CD4-positive, alpha-beta T cell treated with Interleukin-12 subunit alpha and Interleukin-12 subunit beta, for 1 hour (primary cell): ENCODE measurements at regions not wholly inside any gene's neighbourhood (a gene's known extent, or its start where the extent isn't known, plus 50 kb on each side); places are given as distances from the start of the nearest gene placed in this dataset.

Source experiments
- DNase-seq: peaks from one replicate; pipeline ENCODE4 v3.0.0-alpha.2; 2020

GRCh38 chr9:86679909-86680308 is 267.4 kb downstream of the GAS1 start:
- DNase-seq, result no peak

GRCh38 chr9:86676396-86676795 is 270.9 kb downstream of the GAS1 start:
- no peak for DNase-seq

- DNase-seq, result no peak
Observed at GRCh38 chr9:86675805-86676204, 271.5 kb downstream of the GAS1 start.

- no peak for DNase-seq
Observed at GRCh38 chr9:86674487-86674886, 272.8 kb downstream of the GAS1 start.

GRCh38 chr9:86672966-86673365 is 274.3 kb downstream of the GAS1 start:
- DNase-seq, result no peak

- no peak for DNase-seq
Observed at GRCh38 chr9:86672301-86672700, 275.0 kb downstream of the GAS1 start.

GRCh38 chr9:86671018-86671417 is 276.3 kb downstream of the GAS1 start:
- DNase-seq, result no peak

GRCh38 chr9:86670536-86670935 is 276.8 kb downstream of the GAS1 start:
- DNase-seq, result no peak

GRCh38 chr9:86670076-86670475 is 277.2 kb downstream of the GAS1 start:
- DNase-seq, result no peak

GRCh38 chr9:86669422-86669821 is 277.9 kb downstream of the GAS1 start:
- DNase-seq, result no peak

GRCh38 chr9:86668488-86668887 is 278.8 kb downstream of the GAS1 start:
- DNase-seq, result no peak

- no peak for DNase-seq
Observed at GRCh38 chr9:86667307-86667706, 280.0 kb downstream of the GAS1 start.

GRCh38 chr9:86665416-86665815 is 281.9 kb downstream of the GAS1 start:
- DNase-seq, result no peak

- DNase-seq, result no peak
Observed at GRCh38 chr9:86664603-86665002, 282.7 kb downstream of the GAS1 start.

- DNase-seq, result no peak
Observed at GRCh38 chr9:86663905-86664304, 283.4 kb downstream of the GAS1 start.

- DNase-seq, result no peak
Observed at GRCh38 chr9:86662890-86663468, 284.3 kb downstream of the GAS1 start.

GRCh38 chr9:86660146-86660943 is 287.0 kb downstream of the GAS1 start:
- DNase-seq, result no peak

GRCh38 chr9:86659413-86660046 is 287.8 kb downstream of the GAS1 start:
- no peak for DNase-seq

GRCh38 chr9:86655147-86655546 is 292.2 kb downstream of the GAS1 start:
- DNase-seq, result no peak

GRCh38 chr9:86653466-86653865 is 293.8 kb downstream of the GAS1 start:
- DNase-seq, result no peak

GRCh38 chr9:86652736-86653135 is 294.6 kb downstream of the GAS1 start:
- no peak for DNase-seq

- no peak for DNase-seq
Observed at GRCh38 chr9:86649913-86650312, 295.7 kb upstream of the TUT7 start.

- DNase-seq, result no peak
Observed at GRCh38 chr9:86648828-86649170, 294.6 kb upstream of the TUT7 start.

- DNase-seq, result no peak
Observed at GRCh38 chr9:86648156-86648827, 294.1 kb upstream of the TUT7 start.
